A673 (cell line): ENCODE measurements at regions not wholly inside any gene's neighbourhood (a gene's known extent, or its start where the extent isn't known, plus 50 kb on each side); places are given as distances from the start of the nearest gene placed in this dataset.

ENCODE experiments used
- BruUV-seq: library from RNA; stranded (reverse); fragments of 400-500 nt; replicated peaks from 2 replicates; lab custom pipeline; 2021; lab: Mats Ljungman, UMichigan
- CTCF ChIA-PET: fragments of 300-600 bp; sonication (Branson Sonifier 250); formaldehyde crosslinking; loops from one replicate; lab custom pipeline; 2022; ENCODE audit warnings: antibody characterized with exemption; lab: Charles Lee
- POLR2A ChIA-PET: fragments of 300-600 bp; sonication (Branson Sonifier 250); formaldehyde crosslinking; loops from one replicate; lab custom pipeline; 2022; ENCODE audit warnings: antibody characterized with exemption; ENCODE audit not compliant: low non-redundant PET; lab: Charles Lee
- DNase-seq: peaks from one replicate; pipeline ENCODE4 v3.0.0-alpha.2; 2015; ENCODE audit warnings: low spot score
- H3K27ac ChIP-seq: fragments of 200-600 bp; sonication (generic); 2 replicates; pipeline ENCODE4 v1.5.1; 2016; ENCODE audit warnings: mixed run types, low read depth, mild to moderate bottlenecking, mixed read lengths, antibody characterized with exemption, low read length; ENCODE audit not compliant: poor library complexity, severe bottlenecking
- H3K27me3 ChIP-seq: fragments of 200-600 bp; sonication (generic); replicated peaks from 2 replicates; pipeline ENCODE4 v1.6.1; 2017; ENCODE audit warnings: mixed run types, low read depth, mild to moderate bottlenecking, mixed read lengths, antibody characterized with exemption, low read length; ENCODE audit not compliant: insufficient read depth, poor library complexity
- H3K36me3 ChIP-seq: fragments of 200-600 bp; sonication (generic); 2 replicates; pipeline ENCODE4 v1.6.1; 2016; ENCODE audit warnings: mixed run types, mild to moderate bottlenecking, mixed read lengths, antibody characterized with exemption, low read length; ENCODE audit not compliant: insufficient read depth, poor library complexity, severe bottlenecking
- H3K4me1 ChIP-seq: fragments of 200-600 bp; sonication (generic); 2 replicates; pipeline ENCODE4 v1.6.1; 2017; ENCODE audit warnings: mixed run types, mild to moderate bottlenecking, mixed read lengths, antibody characterized with exemption, low read length; ENCODE audit not compliant: insufficient read depth, poor library complexity, severe bottlenecking
- H3K4me3 ChIP-seq: fragments of 200-600 bp; sonication (generic); 2 replicates; pipeline ENCODE4 v1.5.1; 2016; ENCODE audit warnings: low read depth, mixed run types, mild to moderate bottlenecking, mixed read lengths, low read length; ENCODE audit not compliant: poor library complexity, severe bottlenecking
- H3K9me3 ChIP-seq: fragments of 200-600 bp; sonication (generic); 2 replicates; pipeline ENCODE4 v1.6.1; 2016; ENCODE audit warnings: mixed run types, low read depth, mild to moderate bottlenecking, mixed read lengths, antibody characterized with exemption, low read length; ENCODE audit not compliant: poor library complexity, severe bottlenecking
- EZH2 ChIP-seq: fragments of 200-600 bp; sonication (generic); IDR thresholded peaks from 2 replicates; pipeline ENCODE4 v1.6.1; 2017; ENCODE audit warnings: borderline replicate concordance, low read depth, mild to moderate bottlenecking, mixed read lengths, antibody characterized with exemption, low read length; ENCODE audit not compliant: poor library complexity, severe bottlenecking
- intact Hi-C: fragments of 100-400 bp; cut with micrococcal nuclease; formaldehyde crosslinking; loops from one replicate; pipeline ENCODE4 v1.10.0; 2022; ENCODE audit not compliant: unreplicated experiment
- TF ChIP-seq, protein P1 (sequence below): fragments of 300-800, 200-600 bp; sonication (generic); conservative IDR thresholded peaks from 2 replicates; pipeline ENCODE4 v1.5.1; 2017; ENCODE audit warnings: low read depth, mild to moderate bottlenecking, antibody characterized with exemption, low read length, moderate library complexity, mixed read lengths

DNA sequence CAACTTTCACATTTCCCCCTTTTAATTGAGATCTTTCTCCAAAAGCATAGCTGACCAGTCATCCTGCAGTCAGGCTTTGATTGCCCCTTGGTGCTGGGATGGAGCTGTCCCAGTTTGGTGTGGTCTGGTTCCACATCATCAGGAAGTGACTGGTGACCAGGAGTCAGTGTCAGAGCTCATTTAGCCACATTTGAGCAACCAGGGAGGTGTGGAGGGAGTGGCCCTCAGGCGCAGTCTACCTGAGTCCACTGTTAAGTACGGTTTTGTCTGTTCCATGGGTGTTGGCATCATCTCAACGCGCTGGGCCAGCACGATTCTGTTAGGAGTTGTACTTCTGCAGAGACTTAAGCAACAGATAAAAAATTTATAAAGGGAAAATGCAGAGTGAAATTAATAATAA is 52.6 kb downstream of the RGS12 start:
- no peaks in the 10 kb centered on the region for H3K27me3 ChIP-seq
- H3K36me3 ChIP-seq, result peaks cover 5% of the 10 kb centered on the region
- CTCF ChIA-PET, result no interaction called here
- intact Hi-C loops, result loop anchor here (5.0 kb wide), 1 partner anchor 238 kb away; no protein-coding TSS in a partner anchor
- TF ChIP-seq EZH2, result no peak
- TF ChIP-seq, protein P1, sequence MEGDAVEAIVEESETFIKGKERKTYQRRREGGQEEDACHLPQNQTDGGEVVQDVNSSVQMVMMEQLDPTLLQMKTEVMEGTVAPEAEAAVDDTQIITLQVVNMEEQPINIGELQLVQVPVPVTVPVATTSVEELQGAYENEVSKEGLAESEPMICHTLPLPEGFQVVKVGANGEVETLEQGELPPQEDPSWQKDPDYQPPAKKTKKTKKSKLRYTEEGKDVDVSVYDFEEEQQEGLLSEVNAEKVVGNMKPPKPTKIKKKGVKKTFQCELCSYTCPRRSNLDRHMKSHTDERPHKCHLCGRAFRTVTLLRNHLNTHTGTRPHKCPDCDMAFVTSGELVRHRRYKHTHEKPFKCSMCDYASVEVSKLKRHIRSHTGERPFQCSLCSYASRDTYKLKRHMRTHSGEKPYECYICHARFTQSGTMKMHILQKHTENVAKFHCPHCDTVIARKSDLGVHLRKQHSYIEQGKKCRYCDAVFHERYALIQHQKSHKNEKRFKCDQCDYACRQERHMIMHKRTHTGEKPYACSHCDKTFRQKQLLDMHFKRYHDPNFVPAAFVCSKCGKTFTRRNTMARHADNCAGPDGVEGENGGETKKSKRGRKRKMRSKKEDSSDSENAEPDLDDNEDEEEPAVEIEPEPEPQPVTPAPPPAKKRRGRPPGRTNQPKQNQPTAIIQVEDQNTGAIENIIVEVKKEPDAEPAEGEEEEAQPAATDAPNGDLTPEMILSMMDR, result no peak
- POLR2A ChIA-PET, result no interaction called here
- no TSS peak for BruUV-seq
- H3K9me3 ChIP-seq, result no peaks in the 10 kb centered on the region
- no peak overlapping the region for H3K27ac ChIP-seq
- H3K4me3 ChIP-seq, result no peak overlapping the region
- H3K4me1 ChIP-seq, result peaks cover 56% of the 10 kb centered on the region
- DNase-seq, result no peak

DNA sequence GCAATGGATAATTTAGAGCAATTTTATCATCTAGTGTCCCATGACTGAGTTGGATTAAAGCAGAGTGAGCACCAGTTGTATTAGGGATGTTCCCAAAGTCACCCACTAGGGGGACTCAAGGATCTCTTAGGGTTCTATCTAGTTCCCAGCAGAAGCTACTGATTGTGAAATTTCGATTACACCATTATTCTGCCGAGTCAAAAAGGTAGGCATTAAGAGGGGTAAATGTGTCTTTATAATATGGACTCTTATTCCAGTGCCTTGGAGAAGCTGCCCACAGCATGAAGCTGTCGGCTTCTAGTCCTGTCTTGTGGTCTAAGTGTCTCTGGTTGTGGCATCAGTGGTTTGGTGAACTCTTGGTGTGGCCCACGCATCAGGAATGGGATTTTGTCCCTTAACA is 53.3 kb downstream of the RGS12 start:
- CTCF ChIA-PET, result interaction anchor here (0.6 to 1.3 kb wide), 7 partner anchors 9 to 134 kb away, joined by 3 to 8 read pairs (median 4); no protein-coding TSS in a partner anchor
- BruUV-seq, result no TSS peak
- peaks cover 5% of the 10 kb centered on the region for H3K36me3 ChIP-seq
- H3K4me3 ChIP-seq, result no peak overlapping the region
- TF ChIP-seq, protein P1, result peak; percentile 88
- no peak for TF ChIP-seq EZH2
- H3K27me3 ChIP-seq, result no peaks in the 10 kb centered on the region
- peak; percentile 87 for DNase-seq
- no peaks in the 10 kb centered on the region for H3K9me3 ChIP-seq
- intact Hi-C loops, result loop anchor here (1.0 to 5.0 kb wide), 3 partner anchors 97 to 239 kb away; no protein-coding TSS in a partner anchor
- H3K27ac ChIP-seq, result peak overlapping the region; percentile 6
- H3K4me1 ChIP-seq, result peaks cover 49% of the 10 kb centered on the region
- POLR2A ChIA-PET, result no interaction called here

DNA sequence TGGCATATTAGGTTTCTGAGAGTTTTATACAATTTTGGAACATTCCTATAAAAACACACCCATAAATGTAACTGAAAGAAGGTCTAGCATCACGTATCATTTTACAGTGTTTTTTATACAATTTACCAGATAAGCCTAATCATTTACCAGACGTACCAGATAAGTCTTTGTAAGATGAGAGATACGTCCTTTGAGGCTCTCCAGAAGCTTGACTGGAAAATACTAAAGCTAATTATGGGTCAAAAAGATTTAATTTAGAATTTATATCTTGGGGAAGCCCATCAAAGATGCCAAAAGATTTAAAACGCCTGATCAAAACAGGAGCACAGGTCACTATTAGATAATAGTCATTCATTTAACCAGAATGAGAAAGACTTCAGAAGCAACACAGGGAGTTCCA is 55.0 kb downstream of the RGS12 start:
- BruUV-seq, result no TSS peak
- Histone ChIP-seq H3K4me3 (no peak overlapping the region), H3K36me3 (peaks cover 5% of the 10 kb centered on the region), H3K27ac (no peak overlapping the region), H3K27me3 (no peaks in the 10 kb centered on the region), H3K4me1 (peaks cover 45% of the 10 kb centered on the region), H3K9me3 (no peaks in the 10 kb centered on the region)
- TF ChIP-seq, protein P1, result no peak
- no peak for TF ChIP-seq EZH2
- POLR2A ChIA-PET, result no interaction called here
- CTCF ChIA-PET, result no interaction called here
- no peak for DNase-seq
- intact Hi-C loops, result loop anchor here (5.0 kb wide), 1 partner anchor 241 kb away; no protein-coding TSS in a partner anchor
